Testis (tissue), 2 donors: ENCODE measurements at regions not wholly inside any gene's neighbourhood (a gene's known extent, or its start where the extent isn't known, plus 50 kb on each side); places are given as distances from the start of the nearest gene placed in this dataset.

Source experiments
- DNase-seq: peaks from one replicate; pipeline ENCODE4 v3.0.0-alpha.2; 2019
- H3K27ac ChIP-seq, 2 donors: fragments of 200-600 bp; sonication (generic); one replicate each; pipeline ENCODE4 v1.5.1; 2019
- H3K27me3 ChIP-seq: fragments of 200-600 bp; sonication (generic); one replicate; pipeline ENCODE4 v1.5.1; 2019
- H3K36me3 ChIP-seq: fragments of 200-600 bp; sonication (generic); one replicate; pipeline ENCODE4 v1.5.1; 2017; ENCODE audit warnings: low read depth; ENCODE audit errors: missing control alignments
- H3K4me1 ChIP-seq: fragments of 200-600 bp; sonication (generic); one replicate; pipeline ENCODE4 v1.5.1; 2019
- H3K4me3 ChIP-seq, 2 donors: fragments of 200-600 bp; sonication (generic); one replicate each; pipeline ENCODE4 v1.5.1; 2017 to 2019
- H3K9me3 ChIP-seq: fragments of 200-600 bp; sonication (generic); one replicate; pipeline ENCODE4 v1.5.1; 2017
- CTCF ChIP-seq, 3 experiments: fragments of 450-650 bp in 2 of 3; fragments of 200-600 bp in 1 of 3; sonication (generic) in 1 of 3; IDR thresholded peaks; one replicate each; pipeline ENCODE4 v1.5.1; 2016 to 2019; ENCODE audit warnings: antibody characterized with exemption in 3 of 3, mild to moderate bottlenecking in 2 of 3, moderate library complexity in 1 of 3
- POLR2A ChIP-seq: fragments of 450-650 bp; IDR thresholded peaks from one replicate; pipeline ENCODE4 v1.6.1; 2017; ENCODE audit warnings: antibody characterized with exemption, mild to moderate bottlenecking, moderate library complexity
- WGBS, 2 donors: methylation state at CpG; one replicate each; pipeline ENCODE4 v1.1.5; 2018; 5-methylcytosine and 5-hydroxymethylcytosine counted together
- intact Hi-C: fragments of 100-400 bp; cut with DNase I; formaldehyde crosslinking; loops from one replicate; pipeline ENCODE4 v1.15.1; 2023; ENCODE audit warnings: low total_unique reads

GRCh38 chr18:10234912-10235660, 219.3 kb upstream of the APCDD1 start:
- H3K4me1 ChIP-seq: peaks cover 6% of the 10 kb centered on the region
- no peaks in the 10 kb centered on the region for H3K36me3 ChIP-seq
- no peak for DNase-seq
- intact Hi-C loops: no loop called here
- WGBS, 2 donors: 78 to 82% methylated on average over 6 of the region's 6 CpGs
- H3K4me3 ChIP-seq: no peak overlapping the region
- H3K9me3 ChIP-seq: no peaks in the 10 kb centered on the region
- TF ChIP-seq CTCF (IDR thresholded peaks at IDR 0.05) (no peak), POLR2A (no peak)
- no peak overlapping the region for H3K27ac ChIP-seq
- H3K27me3 ChIP-seq: no peaks in the 10 kb centered on the region

DNA sequence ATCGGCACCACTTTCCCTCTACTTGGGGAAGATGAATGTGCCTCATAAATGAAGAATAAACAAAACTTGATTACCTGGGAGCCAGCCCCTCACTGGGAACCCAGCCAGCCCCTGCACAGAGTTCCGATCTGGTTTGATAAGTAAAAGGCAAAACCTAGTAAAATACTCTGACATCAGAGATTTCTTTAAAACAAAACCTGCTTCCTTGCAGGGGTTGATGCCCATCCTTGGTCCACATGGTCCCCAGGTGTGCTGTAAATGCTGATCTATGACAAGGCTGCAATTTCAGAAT, 218.8 kb upstream of the APCDD1 start:
- DNase-seq: no peak

DNA sequence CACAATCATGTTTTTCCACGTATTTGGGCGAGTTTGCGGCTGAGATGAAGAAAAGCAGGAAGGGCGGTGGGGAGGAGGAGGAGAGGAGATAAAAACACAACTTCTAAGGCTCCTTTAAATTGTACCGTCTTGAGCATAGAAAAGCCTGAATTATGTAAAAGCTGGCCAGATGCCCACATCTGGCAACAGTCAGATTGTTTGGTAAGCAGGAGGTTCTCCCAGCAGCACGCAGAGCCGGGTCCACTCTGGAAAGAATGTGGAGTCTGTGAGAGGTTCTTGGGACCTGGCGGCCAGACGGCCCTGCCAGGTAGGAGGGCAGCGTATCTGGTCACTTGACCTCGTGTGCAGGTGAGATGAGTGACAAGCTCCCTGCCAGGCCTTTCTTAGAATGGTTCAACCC, 215.3 kb upstream of the APCDD1 start:
- Histone ChIP-seq H3K27ac (no peak overlapping the region), H3K9me3 (no peaks in the 10 kb centered on the region), H3K4me1 (peaks cover 6% of the 10 kb centered on the region), H3K4me3 (no peak overlapping the region), H3K36me3 (no peaks in the 10 kb centered on the region), H3K27me3 (no peaks in the 10 kb centered on the region)
- TF ChIP-seq CTCF (IDR thresholded peaks at IDR 0.05): no peak
- intact Hi-C loops: no loop called here
- peak; percentile 59 for DNase-seq
- 37 to 60% methylated on average over 11 of the region's 11 CpGs for WGBS, 2 donors

More for the DNA sequence above, 218.8 kb upstream of the APCDD1 start:
- intact Hi-C loops: no loop called here
- H3K27me3 ChIP-seq: no peaks in the 10 kb centered on the region
- no peak overlapping the region for H3K27ac ChIP-seq
- peaks cover 6% of the 10 kb centered on the region for H3K4me1 ChIP-seq
- 89 to 94% methylated on average over 2 of the region's 2 CpGs for WGBS, 2 donors
- H3K4me3 ChIP-seq: no peak overlapping the region
- TF ChIP-seq POLR2A (no peak), CTCF (IDR thresholded peaks at IDR 0.05) (no peak)
- no peaks in the 10 kb centered on the region for H3K36me3 ChIP-seq
- no peaks in the 10 kb centered on the region for H3K9me3 ChIP-seq

GRCh38 chr18:10239991-10240634, 214.3 kb upstream of the APCDD1 start:
- no peak overlapping the region for H3K4me3 ChIP-seq
- no peak overlapping the region for H3K27ac ChIP-seq
- H3K9me3 ChIP-seq: no peaks in the 10 kb centered on the region
- peaks cover 6% of the 10 kb centered on the region for H3K4me1 ChIP-seq
- WGBS, 2 donors: 85 to 94% methylated on average over 5 of the region's 5 CpGs
- no peaks in the 10 kb centered on the region for H3K27me3 ChIP-seq
- DNase-seq: no peak
- no peaks in the 10 kb centered on the region for H3K36me3 ChIP-seq
- no peak for TF ChIP-seq POLR2A
- intact Hi-C loops: no loop called here

- no peaks in the 10 kb centered on the region for H3K9me3 ChIP-seq
- WGBS, 2 donors: 86 to 95% methylated on average over 2 of the region's 2 CpGs
- intact Hi-C loops: no loop called here
- H3K4me1 ChIP-seq: peaks cover 10% of the 10 kb centered on the region
- no peak overlapping the region for H3K27ac ChIP-seq
- no peak overlapping the region for H3K4me3 ChIP-seq
- TF ChIP-seq POLR2A: no peak
- no peak for DNase-seq
- H3K27me3 ChIP-seq: no peaks in the 10 kb centered on the region
- no peaks in the 10 kb centered on the region for H3K36me3 ChIP-seq
These were observed 213.5 kb upstream of the APCDD1 start for GRCh38 chr18:10240973-10241372.

- no peaks in the 10 kb centered on the region for H3K36me3 ChIP-seq
- H3K4me1 ChIP-seq: peaks cover 10% of the 10 kb centered on the region
- no peak for DNase-seq
- H3K27ac ChIP-seq: no peak overlapping the region
- H3K9me3 ChIP-seq: no peaks in the 10 kb centered on the region
- no peaks in the 10 kb centered on the region for H3K27me3 ChIP-seq
- TF ChIP-seq POLR2A: no peak
- no peak for TF ChIP-seq CTCF (IDR thresholded peaks at IDR 0.05)
- WGBS, 2 donors: 47 to 56% methylated on average over 1 of the region's 1 CpG
- H3K4me3 ChIP-seq: no peak overlapping the region
- intact Hi-C loops: no loop called here
These were observed 212.9 kb upstream of the APCDD1 start for GRCh38 chr18:10241579-10241978.
